Right lobe of liver (tissue), 4 donors: ENCODE measurements at regions not wholly inside any gene's neighbourhood (a gene's known extent, or its start where the extent isn't known, plus 50 kb on each side); places are given as distances from the start of the nearest gene placed in this dataset.

ENCODE experiments used
- POLR2A ChIP-seq: fragments of 450-650 bp; IDR thresholded peaks from one replicate; pipeline ENCODE4 v1.6.1; 2017; ENCODE audit warnings: antibody characterized with exemption, mild to moderate bottlenecking
- TF ChIP-seq, protein P1 (sequence below), 4 donors: fragments of 200-600 bp in 3 of 4; fragments of 450-650 bp in 1 of 4; IDR thresholded peaks; one replicate each; pipeline versions ENCODE4 v1.5.1 to v1.8.0; 2016 to 2022; ENCODE audit warnings: antibody characterized with exemption in 4 of 4, mild to moderate bottlenecking in 2 of 4
- donor health status: DM: no; HTN: no; CAD: no.
- donor health status: DM: no; HTN: no; CAD: no.
- donor health status: DM: no; HTN: yes; CAD: no.

DNA sequence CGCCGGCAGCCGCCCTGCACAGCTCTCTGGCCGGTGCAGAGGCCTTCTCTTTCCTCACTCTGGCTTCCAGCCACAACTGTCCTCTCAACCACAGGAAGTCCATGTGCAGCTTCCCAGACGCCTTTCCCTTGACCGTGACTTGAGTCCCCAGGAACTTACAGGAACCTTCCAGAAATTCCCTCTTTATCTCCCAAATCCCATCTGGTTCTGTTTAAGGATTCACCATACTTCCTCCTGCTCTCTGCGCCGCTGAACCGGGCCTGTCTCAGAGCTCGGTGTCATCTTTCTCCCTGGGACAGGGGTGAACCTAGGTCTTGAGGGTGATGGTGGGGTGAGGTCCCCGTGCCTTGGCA lies 65.2 kb upstream of the ZNF469 start:
- TF ChIP-seq, protein P1, sequence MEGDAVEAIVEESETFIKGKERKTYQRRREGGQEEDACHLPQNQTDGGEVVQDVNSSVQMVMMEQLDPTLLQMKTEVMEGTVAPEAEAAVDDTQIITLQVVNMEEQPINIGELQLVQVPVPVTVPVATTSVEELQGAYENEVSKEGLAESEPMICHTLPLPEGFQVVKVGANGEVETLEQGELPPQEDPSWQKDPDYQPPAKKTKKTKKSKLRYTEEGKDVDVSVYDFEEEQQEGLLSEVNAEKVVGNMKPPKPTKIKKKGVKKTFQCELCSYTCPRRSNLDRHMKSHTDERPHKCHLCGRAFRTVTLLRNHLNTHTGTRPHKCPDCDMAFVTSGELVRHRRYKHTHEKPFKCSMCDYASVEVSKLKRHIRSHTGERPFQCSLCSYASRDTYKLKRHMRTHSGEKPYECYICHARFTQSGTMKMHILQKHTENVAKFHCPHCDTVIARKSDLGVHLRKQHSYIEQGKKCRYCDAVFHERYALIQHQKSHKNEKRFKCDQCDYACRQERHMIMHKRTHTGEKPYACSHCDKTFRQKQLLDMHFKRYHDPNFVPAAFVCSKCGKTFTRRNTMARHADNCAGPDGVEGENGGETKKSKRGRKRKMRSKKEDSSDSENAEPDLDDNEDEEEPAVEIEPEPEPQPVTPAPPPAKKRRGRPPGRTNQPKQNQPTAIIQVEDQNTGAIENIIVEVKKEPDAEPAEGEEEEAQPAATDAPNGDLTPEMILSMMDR (IDR thresholded peaks at IDR 0.05) = no peak
- no peak for TF ChIP-seq POLR2A
